ENCODE measurements at regions not wholly inside any gene's neighbourhood (a gene's known extent, or its start where the extent isn't known, plus 50 kb on each side); places are given as distances from the start of the nearest gene placed in this dataset.

- no peak overlapping the region for H3K9ac ChIP-seq (ENCODE audit: insufficient read depth in 1 of 2, low read length in 2 of 2)
- no peaks in the 10 kb centered on the region for H3K27me3 ChIP-seq (ENCODE audit: control insufficient read depth in 3 of 3, insufficient read depth in 3 of 3, low read length in 2 of 3)
- TF ChIP-seq, protein P1, sequence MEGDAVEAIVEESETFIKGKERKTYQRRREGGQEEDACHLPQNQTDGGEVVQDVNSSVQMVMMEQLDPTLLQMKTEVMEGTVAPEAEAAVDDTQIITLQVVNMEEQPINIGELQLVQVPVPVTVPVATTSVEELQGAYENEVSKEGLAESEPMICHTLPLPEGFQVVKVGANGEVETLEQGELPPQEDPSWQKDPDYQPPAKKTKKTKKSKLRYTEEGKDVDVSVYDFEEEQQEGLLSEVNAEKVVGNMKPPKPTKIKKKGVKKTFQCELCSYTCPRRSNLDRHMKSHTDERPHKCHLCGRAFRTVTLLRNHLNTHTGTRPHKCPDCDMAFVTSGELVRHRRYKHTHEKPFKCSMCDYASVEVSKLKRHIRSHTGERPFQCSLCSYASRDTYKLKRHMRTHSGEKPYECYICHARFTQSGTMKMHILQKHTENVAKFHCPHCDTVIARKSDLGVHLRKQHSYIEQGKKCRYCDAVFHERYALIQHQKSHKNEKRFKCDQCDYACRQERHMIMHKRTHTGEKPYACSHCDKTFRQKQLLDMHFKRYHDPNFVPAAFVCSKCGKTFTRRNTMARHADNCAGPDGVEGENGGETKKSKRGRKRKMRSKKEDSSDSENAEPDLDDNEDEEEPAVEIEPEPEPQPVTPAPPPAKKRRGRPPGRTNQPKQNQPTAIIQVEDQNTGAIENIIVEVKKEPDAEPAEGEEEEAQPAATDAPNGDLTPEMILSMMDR (IDR thresholded peaks at IDR 0.05; ENCODE audit: control extremely low read depth, extremely low read depth), result no peak
- WGBS, 2 donors, result 59 to 86% methylated on average over 4 of the region's 4 CpGs
- no peaks in the 10 kb centered on the region for H3K9me3 ChIP-seq (ENCODE audit: control insufficient read depth in 4 of 4, insufficient read depth in 3 of 4, low read length in 3 of 4)
- H3K4me1 ChIP-seq (ENCODE audit: control insufficient read depth in 5 of 5, insufficient read depth in 5 of 5, low read length in 5 of 5), result no peaks in the 10 kb centered on the region
- no peak overlapping the region for H3K27ac ChIP-seq (ENCODE audit: low read depth in 1 of 2, low read length in 1 of 2)
- H3K4me3 ChIP-seq, result no peak overlapping the region
- ATAC-seq (ENCODE audit: insufficient read depth, low FRiP score) (no peak), DNase-seq (no peak)
- no peaks in the 10 kb centered on the region for H3K36me3 ChIP-seq (ENCODE audit: control insufficient read depth in 4 of 4, insufficient read depth in 4 of 4, low read length in 4 of 4)
Observed at GRCh38 chr3:102687851-102688555, 253.2 kb downstream of the ZPLD1 start.

- ATAC-seq (ENCODE audit: insufficient read depth, low FRiP score), result no peak
- H3K9me3 ChIP-seq (ENCODE audit: control insufficient read depth in 4 of 4, insufficient read depth in 3 of 4, low read length in 3 of 4), result no peaks in the 10 kb centered on the region
- H3K4me3 ChIP-seq, result no peak overlapping the region
- no peaks in the 10 kb centered on the region for H3K4me1 ChIP-seq (ENCODE audit: control insufficient read depth in 5 of 5, insufficient read depth in 5 of 5, low read length in 5 of 5)
- TF ChIP-seq, protein P1 (IDR thresholded peaks at IDR 0.05; ENCODE audit: control extremely low read depth, extremely low read depth), result no peak
- no peak for DNase-seq
- no peaks in the 10 kb centered on the region for H3K36me3 ChIP-seq (ENCODE audit: control insufficient read depth in 4 of 4, insufficient read depth in 4 of 4, low read length in 4 of 4)
- WGBS, 2 donors, result 88 to 93% methylated on average over 1 of the region's 1 CpG
- H3K27ac ChIP-seq (ENCODE audit: low read depth in 1 of 2, low read length in 1 of 2), result no peak overlapping the region
- H3K9ac ChIP-seq (ENCODE audit: insufficient read depth in 1 of 2, low read length in 2 of 2), result no peak overlapping the region
- no peaks in the 10 kb centered on the region for H3K27me3 ChIP-seq (ENCODE audit: control insufficient read depth in 3 of 3, insufficient read depth in 3 of 3, low read length in 2 of 3)
Observed at GRCh38 chr3:102688556-102688930, 253.7 kb downstream of the ZPLD1 start.

GRCh38 chr3:102691507-102691906 lies 256.7 kb downstream of the ZPLD1 start:
- Histone ChIP-seq H3K4me3 (no peak overlapping the region), H3K27me3 (ENCODE audit: control insufficient read depth in 3 of 3, insufficient read depth in 3 of 3, low read length in 2 of 3) (no peaks in the 10 kb centered on the region), H3K4me1 (ENCODE audit: control insufficient read depth in 5 of 5, insufficient read depth in 5 of 5, low read length in 5 of 5) (no peaks in the 10 kb centered on the region), H3K36me3 (ENCODE audit: control insufficient read depth in 4 of 4, insufficient read depth in 4 of 4, low read length in 4 of 4) (no peaks in the 10 kb centered on the region), H3K9ac (ENCODE audit: insufficient read depth in 1 of 2, low read length in 2 of 2) (no peak overlapping the region), H3K27ac (ENCODE audit: low read depth in 1 of 2, low read length in 1 of 2) (no peak overlapping the region), H3K9me3 (ENCODE audit: control insufficient read depth in 4 of 4, insufficient read depth in 3 of 4, low read length in 3 of 4) (no peaks in the 10 kb centered on the region)
- 84 to 90% methylated on average over 2 of the region's 2 CpGs for WGBS, 2 donors
- ATAC-seq (ENCODE audit: insufficient read depth, low FRiP score), result no peak
- TF ChIP-seq, protein P1 (IDR thresholded peaks at IDR 0.05; ENCODE audit: control extremely low read depth, extremely low read depth), result no peak
- DNase-seq, result no peak

Data from lung (tissue), 11 donors.